Liver (tissue), 8 donors: ENCODE measurements at regions not wholly inside any gene's neighbourhood (a gene's known extent, or its start where the extent isn't known, plus 50 kb on each side); places are given as distances from the start of the nearest gene placed in this dataset.

Source experiments
- DNase-seq: peaks from one replicate; pipeline ENCODE4 v3.0.0-alpha.2; 2017; ENCODE audit warnings: low spot score
- H3K27ac ChIP-seq, 2 donors: one replicate each; pipeline ENCODE4 v1.7.0; 2013; ENCODE audit warnings: inconsistent platforms in 2 of 2, low read length in 2 of 2, control low read depth in 1 of 2, low read depth in 1 of 2, mild to moderate bottlenecking in 1 of 2
- H3K27me3 ChIP-seq, 4 donors: one replicate each; pipeline versions ENCODE4 v1.6.1 to v1.7.0; 2013; ENCODE audit warnings: low read length in 3 of 4, inconsistent platforms in 1 of 4, mild to moderate bottlenecking in 1 of 4, moderate library complexity in 1 of 4; ENCODE audit not compliant: control insufficient read depth in 4 of 4, insufficient read depth in 4 of 4
- H3K36me3 ChIP-seq, 4 donors: one replicate each; pipeline versions ENCODE4 v1.6.1 to v1.7.0; 2013; ENCODE audit warnings: low read length in 3 of 4, mild to moderate bottlenecking in 3 of 4, low read depth in 1 of 4, moderate library complexity in 1 of 4; ENCODE audit not compliant: control insufficient read depth in 4 of 4, insufficient read depth in 3 of 4
- H3K4me1 ChIP-seq, 4 donors: one replicate each; pipeline versions ENCODE4 v1.6.1 to v1.7.0; 2013; ENCODE audit warnings: low read length in 3 of 4, mild to moderate bottlenecking in 3 of 4, moderate library complexity in 1 of 4; ENCODE audit not compliant: control insufficient read depth in 4 of 4, insufficient read depth in 4 of 4
- H3K4me3 ChIP-seq, 3 donors: one replicate each; pipeline versions ENCODE4 v1.6.1 to v1.7.0; 2013; ENCODE audit warnings: low read length in 3 of 3, control low read depth in 1 of 3, low read depth in 1 of 3, mild to moderate bottlenecking in 1 of 3
- H3K9ac ChIP-seq, 2 donors: one replicate each; pipeline ENCODE4 v1.7.0; 2013; ENCODE audit warnings: low read length in 2 of 2, mild to moderate bottlenecking in 2 of 2, moderate library complexity in 2 of 2, control low read depth in 1 of 2, low read depth in 1 of 2
- H3K9me3 ChIP-seq, 4 donors: one replicate each; pipeline versions ENCODE4 v1.6.1 to v1.7.0; 2013; ENCODE audit warnings: low read length in 3 of 4; ENCODE audit not compliant: control insufficient read depth in 4 of 4
- ATF3 ChIP-seq: IDR thresholded peaks from 2 replicates; pipeline ENCODE4 v1.6.1; 2016; ENCODE audit warnings: antibody characterized with exemption
- EGR1 ChIP-seq, 2 donors: IDR thresholded peaks; 2 replicates each; pipeline ENCODE4 v1.6.1; 2016 to 2018; ENCODE audit warnings: antibody characterized with exemption in 2 of 2, low read depth in 2 of 2
- FOXA2 ChIP-seq: IDR thresholded peaks from 2 replicates; pipeline ENCODE4 v1.6.1; 2016; ENCODE audit warnings: antibody characterized with exemption
- GABPA ChIP-seq, 2 donors: IDR thresholded peaks in 1 of 2; conservative IDR thresholded peaks in 1 of 2; 2 replicates each; pipeline ENCODE4 v1.6.1; 2016; ENCODE audit warnings: antibody characterized with exemption in 2 of 2, mild to moderate bottlenecking in 1 of 2, moderate library complexity in 1 of 2
- HNF4A ChIP-seq, 2 donors: conservative IDR thresholded peaks; 2 replicates each; pipeline ENCODE4 v1.6.1; 2016; ENCODE audit warnings: antibody characterized with exemption in 2 of 2, mild to moderate bottlenecking in 2 of 2
- HNF4G ChIP-seq: IDR thresholded peaks from 2 replicates; pipeline ENCODE4 v1.6.1; 2016; ENCODE audit warnings: antibody characterized with exemption
- JUND ChIP-seq, 2 donors: IDR thresholded peaks; 2 replicates each; pipeline ENCODE4 v1.6.1; 2016; ENCODE audit warnings: antibody characterized with exemption in 2 of 2
- NR2F2 ChIP-seq: IDR thresholded peaks from 2 replicates; pipeline ENCODE4 v1.6.1; 2016; ENCODE audit warnings: antibody characterized with exemption
- RAD21 ChIP-seq, 2 donors: IDR thresholded peaks; 2 replicates each; pipeline ENCODE4 v1.6.1; 2016; ENCODE audit warnings: antibody characterized with exemption in 2 of 2, mild to moderate bottlenecking in 2 of 2
- REST ChIP-seq: IDR thresholded peaks from 2 replicates; pipeline ENCODE4 v1.6.1; 2016; ENCODE audit warnings: antibody characterized with exemption, mild to moderate bottlenecking
- RXRA ChIP-seq, 2 donors: IDR thresholded peaks; 2 replicates each; pipeline ENCODE4 v1.6.1; 2017 to 2018; ENCODE audit warnings: antibody characterized with exemption in 2 of 2, mild to moderate bottlenecking in 1 of 2
- SP1 ChIP-seq: IDR thresholded peaks from 2 replicates; pipeline ENCODE4 v1.6.1; 2018; ENCODE audit warnings: antibody characterized with exemption, mild to moderate bottlenecking
- TAF1 ChIP-seq: conservative IDR thresholded peaks from 2 replicates; pipeline ENCODE4 v1.6.1; 2016; ENCODE audit warnings: antibody characterized with exemption, mild to moderate bottlenecking
- YY1 ChIP-seq: IDR thresholded peaks from 2 replicates; pipeline ENCODE4 v1.6.1; 2016; ENCODE audit warnings: antibody characterized with exemption, mild to moderate bottlenecking
- WGBS: extraction: QIAGEN DNeasy Blood & Tissue Kit; methylation state at CpG from one replicate; pipeline ENCODE4 v1.1.7; 2013; 5-methylcytosine and 5-hydroxymethylcytosine counted together
- TF ChIP-seq, protein P1 (sequence below): fragments of 150-350 bp; IDR thresholded peaks from 2 replicates; pipeline ENCODE4 v1.5.1; 2017; ENCODE audit warnings: improper control_type of control experiment, low read depth, low read length; ENCODE audit not compliant: missing input control
- TF ChIP-seq, protein P2 (sequence below): IDR thresholded peaks from 2 replicates; pipeline ENCODE4 v1.6.1; 2016; ENCODE audit warnings: antibody characterized with exemption
- TF ChIP-seq, protein P3 (sequence below): IDR thresholded peaks from 2 replicates; pipeline ENCODE4 v1.6.1; 2016; ENCODE audit warnings: antibody characterized with exemption
- donor health status: healthy.
- donor health status: healthy.
- donor health status: healthy.
- donor health status: healthy.
- donor health status: healthy.

DNA sequence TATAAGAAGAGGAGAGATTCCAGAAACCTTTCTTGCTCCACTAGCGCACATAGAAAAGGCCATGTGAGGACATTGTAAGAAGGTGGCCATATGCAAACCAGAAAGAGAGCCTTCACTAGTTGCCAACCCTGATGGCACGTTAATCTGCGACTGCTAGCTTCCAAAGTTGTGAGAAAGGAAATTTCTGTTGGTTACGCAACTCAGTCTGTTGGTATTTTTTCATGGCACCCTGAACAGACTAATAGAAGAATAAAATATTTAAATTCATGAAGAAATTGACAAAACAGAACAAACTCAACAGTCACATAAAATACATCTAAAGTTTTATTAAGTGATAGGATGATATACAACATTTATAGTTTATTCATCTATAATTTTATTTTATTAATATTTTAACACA is 625.9 kb upstream of the NRXN1 start (continued):
- TF ChIP-seq EGR1 (IDR thresholded peaks at IDR 0.05; ENCODE audit: low read depth in 2 of 2) = no peak

GRCh38 chr2:51650769-51651168 is 618.8 kb upstream of the NRXN1 start:
- H3K9ac ChIP-seq = no peak overlapping the region
- no peaks in the 10 kb centered on the region for H3K4me1 ChIP-seq
- H3K4me3 ChIP-seq = no peak overlapping the region
- no peaks in the 10 kb centered on the region for H3K27me3 ChIP-seq
- no peak overlapping the region for H3K27ac ChIP-seq
- no peaks in the 10 kb centered on the region for H3K9me3 ChIP-seq
- no peaks in the 10 kb centered on the region for H3K36me3 ChIP-seq
- no peak for TF ChIP-seq HNF4A (conservative IDR thresholded peaks at IDR 0.05)
- no peak for TF ChIP-seq TAF1
- no peak for TF ChIP-seq YY1
- TF ChIP-seq NR2F2 = no peak
- TF ChIP-seq SP1 = no peak
- no peak for TF ChIP-seq RXRA (IDR thresholded peaks at IDR 0.05)
- TF ChIP-seq, protein P1, sequence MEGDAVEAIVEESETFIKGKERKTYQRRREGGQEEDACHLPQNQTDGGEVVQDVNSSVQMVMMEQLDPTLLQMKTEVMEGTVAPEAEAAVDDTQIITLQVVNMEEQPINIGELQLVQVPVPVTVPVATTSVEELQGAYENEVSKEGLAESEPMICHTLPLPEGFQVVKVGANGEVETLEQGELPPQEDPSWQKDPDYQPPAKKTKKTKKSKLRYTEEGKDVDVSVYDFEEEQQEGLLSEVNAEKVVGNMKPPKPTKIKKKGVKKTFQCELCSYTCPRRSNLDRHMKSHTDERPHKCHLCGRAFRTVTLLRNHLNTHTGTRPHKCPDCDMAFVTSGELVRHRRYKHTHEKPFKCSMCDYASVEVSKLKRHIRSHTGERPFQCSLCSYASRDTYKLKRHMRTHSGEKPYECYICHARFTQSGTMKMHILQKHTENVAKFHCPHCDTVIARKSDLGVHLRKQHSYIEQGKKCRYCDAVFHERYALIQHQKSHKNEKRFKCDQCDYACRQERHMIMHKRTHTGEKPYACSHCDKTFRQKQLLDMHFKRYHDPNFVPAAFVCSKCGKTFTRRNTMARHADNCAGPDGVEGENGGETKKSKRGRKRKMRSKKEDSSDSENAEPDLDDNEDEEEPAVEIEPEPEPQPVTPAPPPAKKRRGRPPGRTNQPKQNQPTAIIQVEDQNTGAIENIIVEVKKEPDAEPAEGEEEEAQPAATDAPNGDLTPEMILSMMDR = no peak
- TF ChIP-seq FOXA2 = no peak
- TF ChIP-seq GABPA (IDR thresholded peaks at IDR 0.05 in 1 of 2, conservative IDR thresholded peaks at IDR 0.05 in 1 of 2) = no peak
- TF ChIP-seq, protein P2, sequence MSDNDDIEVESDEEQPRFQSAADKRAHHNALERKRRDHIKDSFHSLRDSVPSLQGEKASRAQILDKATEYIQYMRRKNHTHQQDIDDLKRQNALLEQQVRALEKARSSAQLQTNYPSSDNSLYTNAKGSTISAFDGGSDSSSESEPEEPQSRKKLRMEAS = no peak
- no peak for TF ChIP-seq ATF3
- no peak for TF ChIP-seq HNF4G
- TF ChIP-seq RAD21 (IDR thresholded peaks at IDR 0.05) = no peak
- DNase-seq = no peak

GRCh38 chr2:51649366-51649765 is 617.4 kb upstream of the NRXN1 start:
- no peaks in the 10 kb centered on the region for H3K4me1 ChIP-seq
- H3K36me3 ChIP-seq = no peaks in the 10 kb centered on the region
- DNase-seq = no peak
- no peak overlapping the region for H3K9ac ChIP-seq
- no peak for TF ChIP-seq NR2F2
- TF ChIP-seq, protein P1 = no peak
- TF ChIP-seq HNF4G = no peak
- TF ChIP-seq, protein P3, sequence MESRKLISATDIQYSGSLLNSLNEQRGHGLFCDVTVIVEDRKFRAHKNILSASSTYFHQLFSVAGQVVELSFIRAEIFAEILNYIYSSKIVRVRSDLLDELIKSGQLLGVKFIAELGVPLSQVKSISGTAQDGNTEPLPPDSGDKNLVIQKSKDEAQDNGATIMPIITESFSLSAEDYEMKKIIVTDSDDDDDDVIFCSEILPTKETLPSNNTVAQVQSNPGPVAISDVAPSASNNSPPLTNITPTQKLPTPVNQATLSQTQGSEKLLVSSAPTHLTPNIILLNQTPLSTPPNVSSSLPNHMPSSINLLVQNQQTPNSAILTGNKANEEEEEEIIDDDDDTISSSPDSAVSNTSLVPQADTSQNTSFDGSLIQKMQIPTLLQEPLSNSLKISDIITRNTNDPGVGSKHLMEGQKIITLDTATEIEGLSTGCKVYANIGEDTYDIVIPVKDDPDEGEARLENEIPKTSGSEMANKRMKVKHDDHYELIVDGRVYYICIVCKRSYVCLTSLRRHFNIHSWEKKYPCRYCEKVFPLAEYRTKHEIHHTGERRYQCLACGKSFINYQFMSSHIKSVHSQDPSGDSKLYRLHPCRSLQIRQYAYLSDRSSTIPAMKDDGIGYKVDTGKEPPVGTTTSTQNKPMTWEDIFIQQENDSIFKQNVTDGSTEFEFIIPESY = no peak
- no peak for TF ChIP-seq EGR1 (IDR thresholded peaks at IDR 0.05; ENCODE audit: low read depth in 2 of 2)
- no peak for TF ChIP-seq REST
- no peak for TF ChIP-seq GABPA (IDR thresholded peaks at IDR 0.05 in 1 of 2, conservative IDR thresholded peaks at IDR 0.05 in 1 of 2)
- TF ChIP-seq TAF1 = no peak
- TF ChIP-seq FOXA2 = no peak
- TF ChIP-seq RXRA (IDR thresholded peaks at IDR 0.05) = no peak
- TF ChIP-seq YY1 = no peak
- no peak for TF ChIP-seq JUND (IDR thresholded peaks at IDR 0.05)
- H3K27me3 ChIP-seq = no peaks in the 10 kb centered on the region
- WGBS = 69% methylated on average over 1 of the region's 1 CpG
- H3K27ac ChIP-seq = no peak overlapping the region
- no peak overlapping the region for H3K4me3 ChIP-seq
- no peaks in the 10 kb centered on the region for H3K9me3 ChIP-seq
